Left renal pelvis (tissue), 4 donors: ENCODE measurements at regions not wholly inside any gene's neighbourhood (a gene's known extent, or its start where the extent isn't known, plus 50 kb on each side); places are given as distances from the start of the nearest gene placed in this dataset.
"Not testable (repeated sequence)": the region's sequence is repeated elsewhere in the genome, so short reads cannot be mapped to it uniquely, and the experiment has no call there.

ENCODE experiments used
- DNase-seq, 4 donors: peaks; one replicate each; pipeline ENCODE4 v3.0.0-alpha.2; 2013; ENCODE audit warnings: low read depth in 4 of 4, low spot score in 3 of 4

DNA sequence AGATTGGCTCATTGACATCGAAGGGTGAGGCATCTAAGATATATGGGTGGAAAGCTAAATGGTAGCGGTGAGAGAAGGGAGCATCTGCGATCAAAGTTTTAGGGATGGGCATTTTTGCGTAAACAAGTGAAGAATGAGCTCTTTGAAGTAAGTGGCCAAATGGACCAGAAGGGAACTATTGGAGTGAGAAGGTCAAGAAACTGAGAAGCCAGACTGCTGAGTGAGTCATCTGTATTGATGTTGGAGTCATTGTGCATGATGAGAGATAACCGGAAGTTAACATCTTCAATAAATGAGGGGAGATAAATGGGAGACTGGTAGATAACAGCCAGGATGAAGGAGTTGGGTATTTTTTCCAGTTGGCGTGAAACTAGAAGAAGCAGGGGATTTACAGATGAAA is 271.9 kb upstream of the PDE3A start:
- DNase-seq: no peak

DNA sequence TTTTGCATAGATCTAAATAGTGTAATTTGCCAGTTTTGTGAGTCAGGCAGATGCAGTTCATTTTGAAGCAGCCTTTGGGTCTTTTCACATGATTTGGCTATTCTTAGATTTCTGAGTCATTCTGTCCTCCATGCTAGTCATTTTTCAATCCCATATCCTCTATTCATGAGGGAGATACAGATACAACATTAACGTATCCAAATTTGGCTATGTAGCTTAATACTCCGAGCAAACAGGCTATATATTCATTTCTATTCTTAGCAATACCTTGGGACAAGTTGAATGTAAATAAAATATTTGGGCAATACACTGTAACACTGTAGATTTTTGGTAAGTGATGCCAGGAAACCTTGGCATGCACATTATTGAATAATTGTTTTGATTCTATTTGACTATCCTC is 270.7 kb upstream of the PDE3A start:
- DNase-seq: no peak

DNA sequence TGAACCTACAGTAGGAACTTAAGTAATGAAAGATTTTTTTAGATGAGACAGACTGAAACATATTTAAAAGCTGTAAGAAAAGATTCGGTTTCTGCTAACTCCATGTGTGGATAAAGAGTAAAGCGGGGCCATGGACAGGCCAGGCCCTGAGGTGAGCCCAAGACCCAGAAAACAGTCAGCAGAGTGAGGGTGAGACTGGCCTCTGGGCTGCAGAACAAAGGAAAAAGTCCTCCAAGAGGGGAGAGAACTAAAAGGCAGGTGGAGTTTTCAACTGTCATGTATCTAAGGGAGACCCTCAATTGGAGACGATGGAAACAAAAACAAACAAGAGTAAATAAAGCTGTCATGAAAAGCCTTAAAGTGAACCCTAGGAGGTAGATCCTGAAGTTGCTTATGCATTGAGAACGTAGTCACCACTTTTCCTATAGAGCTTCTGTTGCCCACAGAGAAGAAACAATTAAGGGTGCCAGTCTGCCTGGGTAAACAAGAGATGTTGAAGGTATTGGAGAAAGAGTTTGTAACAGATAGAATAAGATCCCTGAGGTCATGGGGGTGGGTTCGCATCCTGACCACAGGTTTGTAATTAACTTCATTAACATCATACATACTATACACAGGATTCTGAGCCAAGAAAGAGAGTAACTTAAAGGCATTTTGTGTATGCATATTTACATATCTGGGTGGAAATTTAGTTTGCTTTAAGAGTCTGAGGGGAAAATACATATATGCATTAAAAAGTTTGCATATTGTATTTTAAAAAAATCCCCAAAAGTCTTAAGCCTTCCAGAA is 268.7 kb upstream of the PDE3A start:
- DNase-seq: no peak

DNA sequence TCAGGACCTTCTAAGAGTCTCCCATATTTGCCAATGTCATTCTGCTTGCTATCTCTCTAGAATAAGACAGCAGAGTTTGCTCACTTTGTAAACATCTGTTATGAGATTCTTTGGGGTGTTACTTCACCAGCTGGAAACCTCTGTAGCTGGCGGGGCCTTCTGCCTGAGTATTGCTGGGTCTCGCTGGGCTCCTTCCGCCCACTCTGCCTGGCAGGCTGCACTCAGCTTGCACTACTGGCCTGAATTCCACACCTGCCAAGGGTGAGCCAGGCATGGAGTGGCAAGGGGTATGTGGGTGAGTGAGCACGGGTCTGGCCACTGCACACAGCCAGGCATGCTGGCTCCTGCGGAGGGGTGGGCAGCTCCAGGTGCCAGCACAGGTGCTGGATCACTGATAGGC is 267.3 kb upstream of the PDE3A start:
- no peak for DNase-seq

DNA sequence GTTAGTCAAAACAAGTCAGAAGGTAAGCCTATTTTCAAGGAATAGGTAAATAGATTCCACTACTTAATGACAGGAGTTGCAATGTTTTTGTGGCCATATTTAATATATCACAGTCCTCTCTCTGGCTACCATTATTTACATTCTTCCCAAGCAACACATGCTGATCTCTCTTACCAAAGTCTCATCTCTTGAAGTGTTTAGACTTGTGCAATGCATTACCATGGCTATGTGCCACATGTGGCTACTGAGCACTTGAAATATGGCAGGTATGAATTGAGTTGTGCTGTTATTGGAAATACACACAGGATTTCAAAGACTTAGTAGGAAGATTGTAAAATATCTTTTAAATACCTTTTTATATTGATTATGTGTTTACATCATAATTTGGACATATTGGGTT is 262.4 kb upstream of the PDE3A start:
- no peak for DNase-seq

DNA sequence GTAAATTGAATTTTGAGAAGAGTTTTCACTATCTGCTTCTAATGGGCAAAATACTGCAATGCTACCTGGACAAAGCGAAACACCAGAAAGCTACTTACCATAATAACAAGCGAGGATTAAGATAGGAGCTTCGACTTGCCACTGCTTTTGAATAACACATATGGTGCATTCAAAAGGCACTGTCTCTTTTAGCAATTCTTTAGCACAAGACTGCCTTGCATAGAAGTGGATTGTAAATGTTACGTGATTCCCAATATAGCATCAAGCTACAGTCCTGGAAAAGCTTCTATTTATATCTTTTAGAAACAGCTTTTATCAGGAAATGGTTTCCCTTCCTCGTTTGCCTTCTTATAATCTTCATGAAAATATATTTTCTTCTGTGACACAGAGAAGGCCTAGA is 258.7 kb upstream of the PDE3A start:
- DNase-seq: no peak

DNA sequence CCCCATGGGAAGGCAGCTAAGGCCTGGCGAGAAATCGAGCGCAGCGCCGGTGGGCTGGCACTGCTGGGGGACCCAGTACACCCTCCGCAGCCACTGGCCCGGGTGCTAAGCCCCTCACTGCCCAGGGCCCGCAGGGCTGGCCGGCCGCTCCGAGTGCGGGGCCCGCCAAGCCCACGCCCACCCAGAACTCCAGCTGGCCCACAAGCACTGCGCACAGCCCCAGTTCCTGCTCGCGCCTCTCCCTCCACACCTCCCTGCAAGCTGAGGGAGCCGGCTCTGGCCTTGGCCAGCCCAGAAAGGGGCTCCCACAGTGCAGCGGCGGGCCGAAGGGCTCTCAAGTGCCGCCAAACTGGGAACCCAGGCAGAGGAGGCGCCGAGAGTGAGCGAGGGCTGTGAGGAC is 253.0 kb upstream of the PDE3A start:
- not testable (repeated sequence) for DNase-seq

DNA sequence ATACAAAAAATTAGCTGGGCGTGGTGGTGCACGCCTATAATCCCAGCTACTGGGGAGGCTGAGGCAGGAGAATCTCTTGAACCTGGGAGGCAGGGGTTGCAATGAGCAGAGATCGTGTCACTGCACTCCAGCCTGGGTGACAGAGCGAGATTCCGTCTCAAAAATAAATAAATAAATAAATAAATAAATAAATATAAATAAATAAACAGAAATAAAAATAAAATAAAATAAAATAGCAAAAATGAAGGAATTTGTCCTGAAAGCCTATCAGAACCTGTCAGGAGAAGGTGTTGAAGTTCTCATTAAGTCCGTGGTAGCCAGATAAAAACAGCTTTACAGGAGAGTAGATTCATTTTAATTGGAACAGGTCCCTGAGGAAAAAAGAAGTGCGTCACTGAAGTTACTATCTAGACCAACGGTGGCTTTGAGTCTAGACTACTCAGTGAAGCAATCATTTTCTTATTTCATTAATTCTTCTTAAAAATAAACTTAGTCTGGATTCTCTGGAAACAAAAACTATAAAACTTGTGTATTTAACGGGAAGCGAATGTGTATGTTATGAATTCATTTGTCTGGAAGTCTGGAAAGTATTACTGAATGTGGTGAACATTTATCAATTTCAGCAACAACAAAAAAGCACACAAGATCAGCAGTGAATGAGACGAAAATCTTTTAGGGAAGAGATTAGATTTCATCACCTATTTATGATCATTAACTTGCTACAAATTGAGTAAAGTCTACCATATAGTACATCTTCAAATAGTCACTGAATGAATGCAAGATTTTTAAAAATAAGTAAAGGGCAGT is 248.5 kb upstream of the PDE3A start:
- no peak for DNase-seq

DNA sequence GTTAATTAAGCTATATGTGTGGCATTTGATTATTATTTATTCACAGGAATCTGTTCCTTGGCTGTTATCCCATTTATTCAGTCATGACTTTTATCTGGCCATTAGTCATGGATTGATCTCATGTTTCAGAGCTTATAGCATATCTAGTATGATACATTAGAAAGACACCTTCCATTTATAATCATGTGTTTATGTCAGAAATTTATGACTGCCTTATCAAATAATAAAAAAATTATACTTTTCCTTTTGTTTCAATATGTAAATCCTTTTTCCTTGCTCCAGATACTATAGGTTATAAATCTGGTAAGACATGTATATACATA is 248.0 kb upstream of the PDE3A start:
- no peak for DNase-seq

DNA sequence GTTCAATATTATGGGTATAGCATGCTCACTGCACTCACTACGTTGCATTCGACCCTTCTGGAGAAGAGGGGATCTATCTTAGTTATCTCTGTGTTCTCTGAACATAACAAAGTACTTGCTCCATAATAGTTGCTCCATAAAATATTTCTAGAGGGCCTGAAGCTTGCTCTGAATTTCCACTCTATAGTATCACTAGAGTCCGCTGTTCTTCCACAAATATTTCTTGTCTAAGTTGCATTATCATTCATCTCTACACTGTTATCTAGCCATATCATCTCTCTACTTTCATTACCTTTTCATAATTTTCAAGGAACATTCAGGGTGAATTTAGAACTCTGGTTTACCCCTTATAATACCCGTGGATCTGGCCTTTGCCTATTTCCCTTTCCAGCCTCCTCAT is 246.1 kb upstream of the PDE3A start:
- DNase-seq: no peak

DNA sequence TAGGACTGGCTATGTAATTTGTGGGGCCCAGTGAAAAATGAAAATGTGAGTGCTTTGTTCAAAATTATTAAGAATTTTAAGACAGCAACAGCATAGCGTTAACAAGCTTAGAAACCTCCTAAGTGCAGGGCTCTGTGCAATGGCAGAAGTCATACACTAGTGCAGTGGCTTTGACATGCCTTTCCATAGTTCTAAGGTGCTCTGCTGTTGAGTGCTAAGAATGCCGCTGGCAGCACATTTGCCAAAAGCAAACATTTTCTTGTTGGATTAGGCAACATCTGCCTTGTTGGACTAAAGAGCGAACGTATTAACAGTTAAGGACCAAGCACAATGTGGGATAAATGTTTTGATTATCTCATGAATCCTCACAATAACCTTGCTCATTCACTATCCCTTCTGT is 244.9 kb upstream of the PDE3A start:
- no peak for DNase-seq

DNA sequence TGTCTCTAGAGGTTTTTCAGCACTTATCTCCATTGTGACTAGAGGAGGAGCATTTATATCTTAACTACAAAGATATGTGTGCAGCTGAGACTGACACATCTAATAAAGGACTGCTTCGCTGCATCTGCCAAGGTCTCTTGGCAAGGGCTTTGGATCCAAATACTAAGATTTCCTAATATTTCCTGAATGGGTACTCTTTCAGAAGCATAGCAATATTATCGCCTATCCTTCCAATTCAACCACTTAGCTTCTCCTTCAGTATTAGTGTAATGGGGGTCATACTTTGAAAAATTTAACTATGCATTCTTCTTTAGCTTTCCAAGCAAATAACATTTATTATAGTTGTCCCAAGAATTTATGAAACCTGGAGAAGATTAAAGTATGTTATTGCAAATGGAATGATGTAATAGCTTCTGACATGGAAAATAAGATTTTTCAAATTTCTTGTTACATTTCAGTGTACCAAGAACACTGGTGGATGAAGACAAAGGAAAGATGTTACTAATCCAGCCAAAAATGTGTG is 243.0 kb upstream of the PDE3A start:
- DNase-seq: no peak

DNA sequence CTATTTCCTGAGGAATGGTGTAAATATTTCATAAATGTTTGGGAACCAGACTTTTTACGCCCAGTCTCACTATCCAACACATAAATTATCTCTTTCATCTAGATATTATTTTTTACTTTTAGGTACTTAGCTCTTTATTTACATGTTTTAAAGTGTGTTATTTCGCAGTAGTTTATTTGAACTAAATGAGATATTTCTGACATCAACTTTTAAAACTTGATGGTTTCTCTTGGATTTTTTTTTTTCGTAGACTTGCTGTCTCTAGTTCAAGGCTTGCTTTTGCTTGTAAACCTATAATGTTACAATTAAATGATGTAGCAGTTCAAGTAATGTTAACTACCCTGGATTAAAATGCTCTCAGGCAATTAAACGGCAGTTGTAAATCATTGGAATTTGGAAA is 241.7 kb upstream of the PDE3A start:
- no peak for DNase-seq

DNA sequence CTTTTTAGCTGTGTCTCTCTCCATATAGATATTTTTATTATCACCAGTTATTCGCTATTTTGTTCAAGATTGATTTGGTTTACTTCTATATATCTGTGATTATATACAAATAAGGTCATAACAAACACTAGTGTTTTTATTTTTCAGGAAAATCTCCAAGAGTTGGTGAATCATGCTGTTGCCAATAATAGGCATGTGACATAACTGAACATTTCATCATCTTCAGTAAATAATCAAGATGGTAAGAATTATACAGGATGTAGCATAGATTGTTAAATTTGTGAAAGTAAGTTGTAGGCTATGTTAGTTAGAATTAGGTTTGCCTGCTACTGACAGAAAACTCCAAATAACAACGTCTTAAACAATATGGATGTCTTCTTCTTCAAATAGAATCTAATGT is 240.9 kb upstream of the PDE3A start:
- DNase-seq: no peak

DNA sequence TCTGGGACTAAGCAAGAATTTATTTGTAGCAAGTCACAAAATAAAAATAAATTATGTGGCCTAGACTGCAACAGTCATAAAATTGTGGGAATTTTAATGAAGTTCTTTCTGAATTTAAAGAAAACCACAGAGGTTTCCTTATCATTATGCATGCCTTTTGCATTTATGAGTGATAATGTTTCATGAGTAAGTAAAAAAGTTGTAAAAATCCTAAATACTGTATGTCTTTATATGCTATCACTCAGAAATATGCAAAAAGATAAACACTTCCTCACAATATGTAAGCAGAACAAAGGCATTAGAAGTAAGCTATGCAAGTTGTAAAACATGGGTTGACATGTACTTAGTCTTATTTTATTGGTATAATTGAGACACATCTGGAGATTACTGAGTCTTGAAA is 239.4 kb upstream of the PDE3A start:
- DNase-seq: no peak

DNA sequence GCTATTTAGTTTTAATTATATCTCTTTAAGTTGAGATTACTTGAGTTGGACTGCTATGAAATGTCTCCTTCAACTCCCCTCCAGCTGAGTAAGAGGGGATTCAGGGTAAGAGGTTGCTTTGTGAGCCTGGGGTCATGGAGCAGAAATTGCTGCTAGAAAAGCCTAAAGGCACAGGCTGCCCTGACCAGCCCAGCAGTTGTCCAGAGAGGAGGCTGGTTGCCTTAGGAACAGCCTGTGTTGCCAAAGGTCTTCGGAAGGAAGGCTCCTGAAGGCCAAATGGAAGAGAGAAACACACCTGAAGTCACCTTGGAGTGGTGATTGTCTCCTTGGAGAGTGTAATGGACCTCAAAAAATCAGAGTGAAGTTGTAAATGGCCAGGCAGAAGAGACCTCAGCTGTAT is 235.5 kb upstream of the PDE3A start:
- no peak for DNase-seq

DNA sequence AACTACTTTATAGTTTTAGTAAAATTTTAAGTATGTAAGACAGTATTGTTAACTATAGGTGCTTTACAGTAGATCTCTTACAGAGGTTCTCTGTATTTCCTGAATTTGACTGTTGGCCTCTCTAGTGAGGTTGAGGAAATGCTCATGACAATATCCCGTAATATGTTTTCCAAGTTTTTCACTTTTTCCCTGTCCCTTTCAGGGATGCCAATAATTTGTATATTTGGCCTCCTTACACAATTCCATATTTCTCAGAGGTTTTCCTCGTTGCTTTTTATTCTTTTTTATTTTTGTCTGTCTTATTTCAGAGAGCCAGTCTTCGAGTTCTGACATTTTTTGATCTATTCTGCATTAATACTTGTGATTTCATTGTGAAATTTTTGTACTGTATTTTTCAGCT is 233.7 kb upstream of the PDE3A start:
- no peak for DNase-seq

DNA sequence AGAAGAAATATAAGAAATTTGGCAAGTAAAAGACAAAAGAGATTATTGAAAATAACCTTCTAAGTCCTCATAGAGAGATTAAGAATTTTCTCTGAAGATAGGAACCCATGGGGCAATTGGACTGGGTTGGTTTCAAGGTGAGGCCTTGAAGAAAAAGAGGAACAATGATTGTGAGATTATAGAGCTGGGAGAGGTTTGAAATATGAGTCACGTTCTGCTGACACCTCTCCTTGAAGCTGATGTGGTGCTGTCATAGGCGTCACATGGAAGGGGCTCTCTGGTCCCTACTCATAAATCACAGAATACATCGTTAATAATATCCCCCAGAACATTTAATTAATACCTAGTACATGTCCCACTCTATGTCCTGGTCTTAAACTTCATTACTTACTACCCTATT is 227.6 kb upstream of the PDE3A start:
- no peak for DNase-seq

DNA sequence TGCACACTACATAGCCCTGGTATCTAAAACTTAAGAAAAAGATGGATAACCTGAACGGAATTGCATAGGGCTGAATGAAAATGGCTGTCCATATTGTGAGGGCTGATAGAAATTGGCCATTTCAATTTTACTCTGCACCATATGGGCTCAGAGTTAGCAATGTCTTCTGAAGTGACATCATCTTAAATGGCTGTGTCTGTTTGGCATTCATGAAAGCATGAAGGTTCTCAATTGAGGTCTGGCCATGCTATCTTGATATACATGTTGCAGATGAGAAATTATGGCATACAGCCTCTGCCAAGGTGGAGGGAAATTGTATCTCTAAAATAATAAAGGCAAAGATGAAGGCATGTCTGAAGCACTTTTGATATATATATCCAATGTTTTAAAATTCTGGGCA is 226.0 kb upstream of the PDE3A start:
- DNase-seq: no peak

DNA sequence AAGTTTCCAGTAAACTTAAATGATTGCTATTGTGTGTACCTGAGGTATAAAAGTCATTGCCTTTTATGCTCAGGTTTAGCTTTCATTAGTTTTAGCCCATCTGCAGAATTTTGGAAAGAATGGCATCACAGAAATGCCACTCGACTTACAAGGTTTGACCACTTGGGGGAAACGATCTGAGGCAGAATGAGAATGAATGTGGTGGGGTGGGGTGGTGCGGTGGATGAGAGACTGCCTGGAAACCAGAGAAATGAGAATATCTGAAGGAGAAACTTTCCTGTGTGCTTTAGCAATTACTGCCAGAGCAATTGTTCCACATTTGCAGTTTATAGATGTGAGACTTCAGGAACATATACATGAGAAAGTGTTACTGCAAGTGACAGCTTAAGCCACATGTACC is 225.4 kb upstream of the PDE3A start:
- DNase-seq: no peak

DNA sequence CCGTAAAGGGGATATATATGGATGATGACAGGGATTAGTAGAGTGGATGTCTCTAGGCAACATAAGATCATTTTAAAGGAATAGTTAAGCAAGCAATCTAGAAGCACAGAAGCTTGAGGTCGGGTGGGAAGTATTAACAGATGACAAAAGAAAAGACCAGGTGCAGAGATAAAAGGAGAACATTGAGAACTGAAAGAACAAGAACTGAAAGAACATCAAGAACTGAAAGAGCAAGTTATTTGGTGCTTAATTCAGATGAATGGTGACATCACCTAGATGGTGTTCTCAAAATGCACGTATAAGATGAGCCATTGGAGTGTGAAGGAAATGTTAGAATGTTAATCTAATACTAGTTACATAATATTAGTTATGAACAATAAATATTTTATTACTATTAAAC is 224.0 kb upstream of the PDE3A start:
- no peak for DNase-seq

DNA sequence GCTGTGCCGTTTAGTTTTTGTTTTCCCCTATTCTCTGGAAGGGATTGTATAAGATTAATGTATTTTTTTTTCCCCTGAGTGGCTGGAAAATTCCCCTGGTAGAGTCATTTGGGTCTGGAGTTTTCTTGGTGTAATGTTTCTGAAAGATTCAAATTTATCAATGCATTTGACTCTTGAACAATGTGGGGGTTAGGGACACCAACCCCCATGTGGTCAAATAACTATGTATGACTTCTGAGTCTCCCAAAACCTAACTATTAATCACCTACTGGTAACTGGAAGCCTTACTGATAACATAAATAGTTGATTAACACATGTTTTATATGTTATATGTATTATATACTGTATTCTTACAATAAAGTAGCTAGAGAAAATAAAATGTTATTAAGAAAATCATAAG is 220.1 kb upstream of the PDE3A start:
- DNase-seq: no peak
